H1 (cell line): ENCODE measurements at regions not wholly inside any gene's neighbourhood (a gene's known extent, or its start where the extent isn't known, plus 50 kb on each side); places are given as distances from the start of the nearest gene placed in this dataset.

Experiments used
- CTCF ChIA-PET: fragments of 300-600 bp; sonication (Branson Sonifier 250); formaldehyde crosslinking; loops from one replicate; lab custom pipeline; 2021; ENCODE audit not compliant: partially characterized antibody; lab: Charles Lee
- POLR2A ChIA-PET: fragments of 300-600 bp; sonication (Branson Sonifier 250); formaldehyde crosslinking; loops from one replicate; lab custom pipeline; 2021; ENCODE audit warnings: inconsistent platforms; ENCODE audit not compliant: partially characterized antibody; lab: Charles Lee
- DNase-seq, 2 experiments: peaks; one replicate each; pipeline versions ENCODE4 v3.0.0 to v3.0.0-alpha.2; 2010 to 2022; ENCODE audit warnings: low spot score in 2 of 2, low read depth in 1 of 2, mixed read lengths in 1 of 2
- FAIRE-seq: peaks from 2 replicates; lab custom pipeline; 2011; peaks lifted over from hg19 to GRCh38; lab: Jason Lieb, UNC
- H2AFZ ChIP-seq: 2 replicates; pipeline ENCODE4 v1.8.1; 2012; ENCODE audit warnings: low read length, inconsistent platforms
- H2AK5ac ChIP-seq: 2 replicates; pipeline ENCODE4 v1.6.1; 2013; ENCODE audit warnings: low read depth, low read length
- H2BK120ac ChIP-seq: replicated peaks from 2 replicates; pipeline ENCODE3; 2013; ENCODE audit warnings: low read depth, low read length, inconsistent platforms
- H2BK12ac ChIP-seq: 2 replicates; pipeline ENCODE4 v1.6.1; 2013; ENCODE audit warnings: low read depth, low read length
- H2BK15ac ChIP-seq: 2 replicates; pipeline ENCODE4 v1.6.1; 2013; ENCODE audit warnings: low read length
- H2BK20ac ChIP-seq: 2 replicates; pipeline ENCODE4 v1.6.1; 2013; ENCODE audit warnings: low read length
- H2BK5ac ChIP-seq: 2 replicates; pipeline ENCODE4 v1.6.1; 2013; ENCODE audit warnings: low read depth, low read length
- H3K14ac ChIP-seq: 2 replicates; pipeline ENCODE4 v1.6.1; 2013; ENCODE audit warnings: inconsistent platforms; ENCODE audit not compliant: insufficient read length
- H3K18ac ChIP-seq: 2 replicates; pipeline ENCODE4 v1.6.1; 2013; ENCODE audit warnings: low read length; ENCODE audit errors: extremely low read depth
- H3K23ac ChIP-seq: 2 replicates; pipeline ENCODE4 v1.6.1; 2013; ENCODE audit warnings: inconsistent platforms; ENCODE audit not compliant: insufficient read length
- H3K23me2 ChIP-seq: 2 replicates; pipeline ENCODE4 v1.6.1; 2013; ENCODE audit warnings: low read depth, low read length
- H3K27ac ChIP-seq: 2 replicates; pipeline ENCODE4 v1.6.1; 2011; ENCODE audit warnings: low read depth, low read length, inconsistent platforms
- H3K27me3 ChIP-seq, 4 experiments: replicated peaks in 1 of 4; 1 replicate in 1 of 4; 2 replicates in 3 of 4; pipeline versions ENCODE4 v1.6.1 to v1.8.1; 2011 to 2013; ENCODE audit warnings: low read length in 3 of 4, mild to moderate bottlenecking in 3 of 4, inconsistent platforms in 2 of 4, mixed read lengths in 2 of 4, moderate library complexity in 1 of 4; ENCODE audit not compliant: control insufficient read depth in 3 of 4, insufficient read depth in 3 of 4; ENCODE audit errors: extremely low read depth in 1 of 4
- H3K36me3 ChIP-seq, 4 experiments: 2 replicates each; pipeline versions ENCODE4 v1.6.1 to v1.8.1; 2011 to 2013; ENCODE audit warnings: mild to moderate bottlenecking in 4 of 4, low read length in 3 of 4, moderate library complexity in 2 of 4, control low read depth in 1 of 4, inconsistent platforms in 1 of 4; ENCODE audit not compliant: insufficient read depth in 4 of 4, control insufficient read depth in 2 of 4
- H3K4ac ChIP-seq: replicated peaks from 2 replicates; pipeline ENCODE3; 2013; ENCODE audit warnings: low read length, low read depth, mixed read lengths, inconsistent platforms; ENCODE audit not compliant: insufficient read length
- H3K4me1 ChIP-seq, 4 experiments: replicated peaks in 1 of 4; 1 replicate in 1 of 4; 2 replicates in 3 of 4; pipeline versions ENCODE4 v1.6.1 to v1.8.1; 2011 to 2013; ENCODE audit warnings: low read length in 3 of 4, inconsistent platforms in 2 of 4, mixed read lengths in 1 of 4; ENCODE audit not compliant: insufficient read depth in 4 of 4, control insufficient read depth in 3 of 4
- H3K4me2 ChIP-seq, 2 experiments: 2 replicates each; pipeline versions ENCODE4 v1.6.1 to v1.8.1; 2011 to 2013; ENCODE audit warnings: low read depth in 2 of 2, low read length in 2 of 2, control low read depth in 1 of 2, inconsistent platforms in 1 of 2, mild to moderate bottlenecking in 1 of 2; ENCODE audit not compliant: insufficient read depth in 1 of 2
- H3K4me3 ChIP-seq, 4 experiments: fragments of 200-600, 300-600 bp in 1 of 4; sonication (generic), shearing (Covaris generic), sonication (Bioruptor Twin) in 1 of 4; 2 replicates each; pipeline versions ENCODE4 v1.5.1 to v1.8.1; 2011 to 2016; ENCODE audit warnings: low read length in 4 of 4, low read depth in 3 of 4, control low read depth in 2 of 4, inconsistent platforms in 2 of 4, mild to moderate bottlenecking in 2 of 4, mixed read lengths in 1 of 4, moderate library complexity in 1 of 4; ENCODE audit not compliant: insufficient read depth in 2 of 4; ENCODE audit errors: extremely low read depth in 1 of 4
- H3K56ac ChIP-seq: replicated peaks from 2 replicates; pipeline ENCODE3; 2013; ENCODE audit warnings: low read depth, mild to moderate bottlenecking, mixed read lengths, low read length, inconsistent platforms; ENCODE audit not compliant: insufficient read length
- H3K79me1 ChIP-seq: 2 replicates; pipeline ENCODE4 v1.6.1; 2013; ENCODE audit warnings: low read depth, low read length, control low read depth
- H3K79me2 ChIP-seq, 2 experiments: 2 replicates each; pipeline versions ENCODE4 v1.6.1 to v1.8.1; 2012 to 2013; ENCODE audit warnings: low read length in 2 of 2, mild to moderate bottlenecking in 2 of 2, inconsistent platforms in 1 of 2; ENCODE audit not compliant: insufficient read depth in 2 of 2, control insufficient read depth in 1 of 2
- H3K9ac ChIP-seq, 4 experiments: replicated peaks in 1 of 4; 1 replicate in 1 of 4; 2 replicates in 3 of 4; pipeline versions ENCODE4 v1.6.1 to v1.8.1; 2011 to 2013; ENCODE audit warnings: low read depth in 3 of 4, low read length in 3 of 4, control low read depth in 2 of 4, mild to moderate bottlenecking in 2 of 4, moderate library complexity in 2 of 4, inconsistent platforms in 1 of 4; ENCODE audit errors: extremely low read depth in 1 of 4
- H3K9me3 ChIP-seq, 2 experiments: 2 replicates each; pipeline versions ENCODE4 v1.6.1 to v1.8.1; 2012 to 2013; ENCODE audit warnings: mild to moderate bottlenecking in 2 of 2, moderate library complexity in 2 of 2, control low read depth in 1 of 2, inconsistent platforms in 1 of 2, low read depth in 1 of 2, low read length in 1 of 2, mixed read lengths in 1 of 2; ENCODE audit not compliant: insufficient read depth in 2 of 2
- H4K20me1 ChIP-seq, 2 experiments: replicated peaks in 1 of 2; 2 replicates each; pipeline versions ENCODE3 to v1.8.1; 2011 to 2013; ENCODE audit warnings: inconsistent platforms in 2 of 2, low read length in 2 of 2, mild to moderate bottlenecking in 1 of 2; ENCODE audit not compliant: insufficient read depth in 2 of 2, control insufficient read depth in 1 of 2
- H4K5ac ChIP-seq: 2 replicates; pipeline ENCODE4 v1.6.1; 2013; ENCODE audit warnings: low read length, low read depth, mixed read lengths, inconsistent platforms; ENCODE audit not compliant: insufficient read length
- H4K8ac ChIP-seq: 2 replicates; pipeline ENCODE4 v1.8.0; 2013; ENCODE audit warnings: mild to moderate bottlenecking, moderate library complexity, low read length, inconsistent platforms; ENCODE audit not compliant: insufficient read depth; ENCODE audit errors: extremely low read depth
- H4K91ac ChIP-seq: replicated peaks from 2 replicates; pipeline ENCODE3; 2013; ENCODE audit warnings: low read length, mixed read lengths, inconsistent platforms; ENCODE audit not compliant: insufficient read length
- ATF2 ChIP-seq: IDR thresholded peaks from 2 replicates; pipeline ENCODE4 v1.6.1; 2012; ENCODE audit warnings: low read length, inconsistent platforms
- WGBS, 2 experiments: shearing (Covaris generic) in 1 of 2; methylation state at CpG; one replicate each; pipeline versions ENCODE4 v1.1.6 to v1.1.7; 2013 to 2015; ENCODE audit warnings: low lambda C conversion rate in 2 of 2, mixed read lengths in 2 of 2, inconsistent platforms in 1 of 2, low coverage in 1 of 2, missing lambda C conversion rate in 1 of 2; ENCODE audit not compliant: insufficient replicate concordance in 2 of 2, insufficient coverage in 1 of 2, insufficient read length in 1 of 2; ENCODE audit errors: extremely low coverage in 1 of 2, missing lambda C conversion rate in 1 of 2; 5-methylcytosine and 5-hydroxymethylcytosine counted together

- Histone ChIP-seq H4K20me1 (no peaks in the 10 kb centered on the region), H3K27me3 (no peaks in the 10 kb centered on the region), H3K56ac (no peak overlapping the region), H3K4ac (no peak overlapping the region), H4K5ac (no peak overlapping the region), H2BK120ac (no peak overlapping the region), H3K4me3 (no peak overlapping the region), H2BK12ac (no peak overlapping the region), H3K27ac (no peak overlapping the region), H2AK5ac (no peak overlapping the region), H3K36me3 (no peaks in the 10 kb centered on the region), H2AFZ (no peak overlapping the region), H2BK15ac (no peak overlapping the region), H3K9ac (no peak overlapping the region), H2BK5ac (0 out of 2 replicates have a peak overlapping the region, but pooled peaks have one; percentile 9), H3K79me1 (no peaks in the 10 kb centered on the region), H3K18ac (no peak overlapping the region), H3K4me2 (no peak overlapping the region), H3K23ac (no peak overlapping the region), H3K14ac (no peak overlapping the region), H3K9me3 (no peaks in the 10 kb centered on the region; a peak in 1 of 4 replicates), H4K8ac (no peak overlapping the region), H4K91ac (no peak overlapping the region), H3K79me2 (no peaks in the 10 kb centered on the region), H3K23me2 (no peaks in the 10 kb centered on the region), H3K4me1 (no peaks in the 10 kb centered on the region), H2BK20ac (no peak overlapping the region)
- no peak for DNase-seq
- no peak for TF ChIP-seq ATF2
- FAIRE-seq, result no peak
- ChIA-PET POLR2A (no interaction called here), CTCF (interaction anchor here (0.5 to 2.1 kb wide), 3 partner anchors 10 to 150 kb away, joined by 3 to 5 read pairs (median 5); no protein-coding TSS in a partner anchor)
- 87% methylated on average over 4 of the region's 4 CpGs; no CpG with 5 or more reads in 1 of the 2 experiments for WGBS, 2 experiments
Measured at GRCh38 chr6:84976526-84977362, 212.3 kb upstream of the TBX18 start.
